GM12874 (cell line): ENCODE measurements at regions not wholly inside any gene's neighbourhood (a gene's known extent, or its start where the extent isn't known, plus 50 kb on each side); places are given as distances from the start of the nearest gene placed in this dataset.

Experiments
- TF ChIP-seq, protein P1 (sequence below): IDR thresholded peaks from 2 replicates; pipeline ENCODE4 v1.5.1; 2011; ENCODE audit warnings: low read depth, mild to moderate bottlenecking, control low read depth, low read length, moderate library complexity; ENCODE audit not compliant: insufficient read depth

DNA sequence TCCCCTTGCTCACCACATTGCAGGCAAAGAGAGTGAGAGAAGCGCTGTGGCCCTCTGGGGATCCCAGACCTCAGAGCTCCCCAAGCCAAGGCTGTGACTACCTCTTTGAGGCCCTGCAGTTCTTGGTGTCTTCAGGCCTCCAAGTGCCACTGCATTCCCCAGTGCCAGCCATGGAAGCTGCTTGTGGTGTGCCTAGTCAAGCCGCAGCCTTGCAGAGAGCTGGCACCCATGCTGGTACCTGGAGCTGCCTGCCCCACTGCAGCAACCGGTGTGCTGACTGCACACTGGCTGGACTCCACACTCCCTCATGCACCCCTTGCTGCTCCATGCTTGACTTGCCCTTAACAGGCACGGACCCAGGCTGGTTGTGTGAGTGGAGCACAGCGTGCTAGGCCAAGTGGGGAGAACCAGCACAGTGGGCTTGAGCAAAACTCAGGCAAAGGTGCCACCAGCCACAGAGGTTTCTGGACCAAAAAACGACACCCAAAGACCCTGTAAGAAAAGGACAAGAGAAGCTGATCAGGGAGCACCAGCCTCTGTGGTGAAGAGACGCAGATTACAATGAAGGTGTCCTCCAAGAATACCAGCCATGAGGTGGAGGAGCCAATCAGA, 113.5 kb upstream of the TMEM18 start:
- TF ChIP-seq, protein P1, sequence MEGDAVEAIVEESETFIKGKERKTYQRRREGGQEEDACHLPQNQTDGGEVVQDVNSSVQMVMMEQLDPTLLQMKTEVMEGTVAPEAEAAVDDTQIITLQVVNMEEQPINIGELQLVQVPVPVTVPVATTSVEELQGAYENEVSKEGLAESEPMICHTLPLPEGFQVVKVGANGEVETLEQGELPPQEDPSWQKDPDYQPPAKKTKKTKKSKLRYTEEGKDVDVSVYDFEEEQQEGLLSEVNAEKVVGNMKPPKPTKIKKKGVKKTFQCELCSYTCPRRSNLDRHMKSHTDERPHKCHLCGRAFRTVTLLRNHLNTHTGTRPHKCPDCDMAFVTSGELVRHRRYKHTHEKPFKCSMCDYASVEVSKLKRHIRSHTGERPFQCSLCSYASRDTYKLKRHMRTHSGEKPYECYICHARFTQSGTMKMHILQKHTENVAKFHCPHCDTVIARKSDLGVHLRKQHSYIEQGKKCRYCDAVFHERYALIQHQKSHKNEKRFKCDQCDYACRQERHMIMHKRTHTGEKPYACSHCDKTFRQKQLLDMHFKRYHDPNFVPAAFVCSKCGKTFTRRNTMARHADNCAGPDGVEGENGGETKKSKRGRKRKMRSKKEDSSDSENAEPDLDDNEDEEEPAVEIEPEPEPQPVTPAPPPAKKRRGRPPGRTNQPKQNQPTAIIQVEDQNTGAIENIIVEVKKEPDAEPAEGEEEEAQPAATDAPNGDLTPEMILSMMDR: no peak

DNA sequence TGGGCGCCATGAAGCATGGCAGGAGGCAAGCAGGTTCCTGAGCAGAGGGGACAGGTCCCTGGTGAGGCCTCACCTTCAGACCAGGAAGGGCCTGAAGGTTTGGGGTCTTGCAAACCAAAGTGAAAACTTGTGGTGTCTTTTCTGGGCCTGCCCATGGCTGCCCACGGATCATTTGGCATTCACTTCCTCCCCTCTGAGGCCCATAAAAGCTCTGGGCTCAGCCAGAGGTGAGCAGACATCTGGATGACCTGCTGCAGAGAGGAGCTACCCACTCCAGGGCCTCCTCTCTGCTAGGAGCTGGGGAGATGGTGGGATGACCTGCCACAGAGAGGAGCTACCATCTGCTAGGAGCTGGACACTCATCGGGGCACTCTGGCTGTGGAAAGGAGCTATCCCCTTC, 112.9 kb upstream of the TMEM18 start:
- TF ChIP-seq, protein P1: no peak

DNA sequence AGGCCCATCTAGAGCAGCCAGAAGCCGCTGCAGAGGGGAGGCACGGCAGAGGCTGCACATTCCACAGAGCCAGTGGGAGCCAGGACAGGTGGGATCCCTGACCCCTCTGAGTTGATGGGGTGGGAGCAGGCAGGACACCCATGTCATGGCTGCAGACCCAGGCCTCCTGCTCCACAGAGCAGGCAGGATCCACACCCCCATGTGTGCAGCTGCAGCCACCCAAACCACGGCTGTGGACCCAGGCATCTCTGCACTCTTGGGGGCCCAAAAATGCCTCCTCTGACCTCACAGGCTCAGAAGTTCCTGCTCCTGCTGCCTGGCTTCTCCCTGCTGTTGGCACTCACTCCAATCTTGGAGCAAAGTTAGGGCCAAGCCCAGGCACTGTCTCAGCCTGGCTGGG, 112.3 kb upstream of the TMEM18 start:
- TF ChIP-seq, protein P1: no peak

DNA sequence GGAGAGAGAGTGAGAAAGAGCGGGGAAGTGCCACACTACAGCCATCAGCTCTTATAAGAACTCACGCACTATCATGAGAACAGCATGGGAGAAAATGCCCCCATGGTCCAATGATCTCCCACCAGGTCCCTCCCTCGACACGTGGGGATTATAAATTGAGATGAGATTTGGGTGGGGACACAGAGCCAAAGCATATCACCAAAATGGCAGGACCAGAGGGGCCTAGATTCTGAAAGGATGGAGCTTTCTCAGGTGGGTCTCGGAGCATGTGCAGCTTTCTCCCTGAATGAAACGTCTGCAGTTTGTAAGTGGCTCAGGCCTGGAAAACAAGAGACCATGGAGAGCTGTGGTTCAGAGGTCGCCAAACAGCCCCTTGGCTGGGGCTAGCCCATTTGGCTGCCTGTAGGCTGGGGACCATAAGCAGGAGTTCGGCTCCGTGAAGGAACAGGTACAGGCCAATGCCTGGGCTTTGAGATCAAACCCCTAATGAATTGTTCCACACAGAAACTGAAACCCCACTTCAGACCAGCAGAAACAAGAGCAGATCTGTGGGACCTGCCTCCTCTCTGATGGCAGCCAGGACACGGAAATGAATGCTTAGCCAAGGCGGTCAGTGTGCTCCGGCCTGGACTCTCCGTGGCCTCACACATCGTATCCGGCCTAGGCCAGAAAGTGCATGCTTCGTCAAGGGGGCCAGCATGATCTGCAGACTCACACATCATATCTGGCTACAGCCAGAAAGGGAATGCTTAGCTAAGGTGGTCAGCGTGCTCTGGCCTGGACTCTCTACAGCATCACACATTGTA, 111.2 kb upstream of the TMEM18 start:
- TF ChIP-seq, protein P1: no peak

DNA sequence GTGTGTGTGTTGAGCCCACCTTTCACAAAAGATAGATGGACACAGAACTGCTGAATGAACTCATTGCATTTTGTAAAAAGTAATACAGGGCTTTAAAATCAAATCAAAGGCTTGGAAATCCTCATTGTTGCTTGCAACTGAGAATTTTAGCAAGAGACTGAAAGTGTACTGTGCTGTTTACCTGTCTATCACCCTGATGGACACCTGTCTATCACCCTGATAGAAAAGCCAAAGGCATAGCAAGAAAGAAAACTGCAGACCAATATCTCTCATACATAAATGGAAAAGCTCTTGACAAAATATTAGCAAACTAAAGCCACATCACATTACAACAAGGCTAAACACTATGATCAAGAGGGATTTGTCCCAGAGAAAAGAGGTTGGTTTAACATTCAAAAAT, 107.5 kb upstream of the TMEM18 start:
- TF ChIP-seq, protein P1: no peak

DNA sequence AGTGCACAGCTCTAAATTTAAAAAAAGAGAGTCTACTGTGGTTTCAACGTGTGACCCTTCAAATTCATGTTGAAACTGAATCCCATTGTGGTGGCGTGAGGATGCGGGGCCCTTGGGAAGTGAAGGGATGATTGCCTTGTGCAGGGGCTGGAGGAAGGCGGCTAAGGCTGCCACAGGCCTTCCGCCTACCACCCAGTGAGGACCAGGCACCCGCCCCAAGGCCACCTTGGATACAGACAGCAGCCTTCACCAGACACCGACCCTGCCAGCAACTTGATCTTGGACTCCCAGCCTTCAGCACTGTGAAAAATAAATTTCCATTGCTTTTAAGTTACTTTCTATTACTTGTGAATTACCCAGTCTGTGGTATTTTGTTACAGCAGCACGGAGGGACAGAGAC, 103.4 kb upstream of the TMEM18 start:
- TF ChIP-seq, protein P1: no peak

DNA sequence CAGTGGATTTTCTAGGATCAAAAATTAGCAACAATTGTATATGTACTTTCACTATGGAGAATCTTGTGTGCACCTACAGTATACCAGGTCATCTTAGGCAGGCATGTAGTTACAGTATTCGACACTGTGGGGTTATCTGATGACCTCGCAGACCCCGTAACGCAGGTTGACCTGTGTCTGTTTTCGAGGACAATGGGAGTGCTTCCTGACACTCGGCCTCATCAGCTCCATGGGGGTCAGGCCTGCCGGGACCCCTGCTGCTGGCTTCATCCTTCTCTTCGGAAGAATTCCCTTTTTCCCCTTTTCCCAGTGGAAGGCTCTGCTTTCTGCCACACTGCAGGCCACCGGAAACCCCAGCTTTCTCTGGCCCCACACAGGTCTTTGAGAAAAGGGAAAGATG, 102.8 kb upstream of the TMEM18 start:
- TF ChIP-seq, protein P1: no peak
